ENCODE measurements at regions not wholly inside any gene's neighbourhood (a gene's known extent, or its start where the extent isn't known, plus 50 kb on each side); places are given as distances from the start of the nearest gene placed in this dataset.

DNA sequence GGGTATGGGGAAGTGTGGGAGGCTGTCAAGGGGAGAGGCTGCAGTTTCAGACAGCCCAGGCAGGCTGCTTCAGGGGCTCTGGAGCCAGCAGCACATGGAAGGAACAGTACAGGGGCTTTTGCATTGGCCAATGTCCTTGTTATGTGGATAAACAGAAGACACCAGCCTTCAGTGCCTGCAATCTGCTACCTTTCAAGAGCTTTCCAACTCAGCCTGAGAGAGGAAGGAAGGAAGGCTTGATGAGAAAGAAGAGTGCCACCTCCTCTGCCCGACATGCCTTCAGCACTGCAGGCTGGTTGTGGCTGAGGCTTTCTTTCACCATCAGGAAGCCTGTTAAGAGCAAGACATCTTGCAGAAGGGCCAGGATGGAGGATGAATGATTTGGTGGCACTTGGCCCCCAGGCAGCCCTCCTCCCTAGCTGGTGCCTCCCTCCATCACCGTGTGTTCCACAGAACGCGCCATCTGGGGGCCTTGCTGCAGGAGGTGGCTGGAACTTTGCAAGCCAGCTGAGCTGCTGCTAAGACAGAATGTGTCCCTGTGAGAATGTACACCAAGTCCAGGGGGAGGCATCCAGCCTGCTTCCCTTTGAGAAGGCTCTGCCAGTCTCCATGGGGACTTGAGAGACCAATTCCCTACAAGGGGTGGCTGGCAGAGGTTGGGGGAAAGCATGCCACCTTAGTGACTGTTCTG is 372.4 kb upstream of the PROX1 start:
- TF ChIP-seq SP1 (IDR thresholded peaks at IDR 0.05), result no peak
- TF ChIP-seq SUZ12 (IDR thresholded peaks at IDR 0.05), result no peak
- no peak for TF ChIP-seq FOXM1 (IDR thresholded peaks at IDR 0.05; ENCODE audit: borderline replicate concordance)
- no peak for TF ChIP-seq ELF4 (IDR thresholded peaks at IDR 0.05)
- TF ChIP-seq FOXA1 (IDR thresholded peaks at IDR 0.05), result no peak
- no peak for TF ChIP-seq ARNT (IDR thresholded peaks at IDR 0.05)
